ENCODE measurements at regions not wholly inside any gene's neighbourhood (a gene's known extent, or its start where the extent isn't known, plus 50 kb on each side); places are given as distances from the start of the nearest gene placed in this dataset.
A peak's percentile ranks its signal among the peaks of the same experiment; 100 is the strongest.
"Not testable (repeated sequence)": the region's sequence is repeated elsewhere in the genome, so short reads cannot be mapped to it uniquely, and the experiment has no call there.

DNA sequence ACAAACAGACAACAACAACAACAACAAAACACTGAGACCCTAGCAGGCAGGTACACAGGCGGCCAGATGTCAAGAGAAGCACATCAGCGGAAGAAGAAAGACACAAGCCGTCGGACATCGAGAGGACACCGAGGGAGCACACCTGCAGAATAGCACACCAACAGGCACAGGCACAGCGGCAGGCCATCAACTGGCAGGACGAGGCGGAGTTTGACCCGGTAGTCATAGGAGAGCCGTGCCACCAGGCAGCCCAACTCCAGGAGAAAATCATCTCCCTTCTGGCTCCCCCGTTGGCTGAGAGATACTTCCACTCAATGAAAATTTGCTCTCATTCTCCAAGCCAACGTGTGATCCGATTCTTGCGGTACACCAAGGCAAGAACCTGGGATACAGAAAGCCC lies 352.1 kb upstream of the IZUMO3 start:
- Histone ChIP-seq H3K4me3 (no peak overlapping the region), H3K9me3 (no peaks in the 10 kb centered on the region), H3K27me3 (ENCODE audit: insufficient read depth in 3 of 3, low read length in 2 of 3) (no peaks in the 10 kb centered on the region), H3K27ac (no peak overlapping the region), H3K36me3 (ENCODE audit: insufficient read depth in 1 of 2, low read depth in 1 of 2) (no peaks in the 10 kb centered on the region), H3K4me1 (no peaks in the 10 kb centered on the region)
- ATAC-seq (no peak), DNase-seq (peak in 1 of 2 donors; percentile 39)
- intact Hi-C loops (cut with DNase I): no loop called here
- WGBS, 3 donors: 85 to 94% (median 91%) methylated on average over 15 of the region's 15 CpGs
- TF ChIP-seq, protein P1, sequence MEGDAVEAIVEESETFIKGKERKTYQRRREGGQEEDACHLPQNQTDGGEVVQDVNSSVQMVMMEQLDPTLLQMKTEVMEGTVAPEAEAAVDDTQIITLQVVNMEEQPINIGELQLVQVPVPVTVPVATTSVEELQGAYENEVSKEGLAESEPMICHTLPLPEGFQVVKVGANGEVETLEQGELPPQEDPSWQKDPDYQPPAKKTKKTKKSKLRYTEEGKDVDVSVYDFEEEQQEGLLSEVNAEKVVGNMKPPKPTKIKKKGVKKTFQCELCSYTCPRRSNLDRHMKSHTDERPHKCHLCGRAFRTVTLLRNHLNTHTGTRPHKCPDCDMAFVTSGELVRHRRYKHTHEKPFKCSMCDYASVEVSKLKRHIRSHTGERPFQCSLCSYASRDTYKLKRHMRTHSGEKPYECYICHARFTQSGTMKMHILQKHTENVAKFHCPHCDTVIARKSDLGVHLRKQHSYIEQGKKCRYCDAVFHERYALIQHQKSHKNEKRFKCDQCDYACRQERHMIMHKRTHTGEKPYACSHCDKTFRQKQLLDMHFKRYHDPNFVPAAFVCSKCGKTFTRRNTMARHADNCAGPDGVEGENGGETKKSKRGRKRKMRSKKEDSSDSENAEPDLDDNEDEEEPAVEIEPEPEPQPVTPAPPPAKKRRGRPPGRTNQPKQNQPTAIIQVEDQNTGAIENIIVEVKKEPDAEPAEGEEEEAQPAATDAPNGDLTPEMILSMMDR (IDR thresholded peaks at IDR 0.05): no peak

DNA sequence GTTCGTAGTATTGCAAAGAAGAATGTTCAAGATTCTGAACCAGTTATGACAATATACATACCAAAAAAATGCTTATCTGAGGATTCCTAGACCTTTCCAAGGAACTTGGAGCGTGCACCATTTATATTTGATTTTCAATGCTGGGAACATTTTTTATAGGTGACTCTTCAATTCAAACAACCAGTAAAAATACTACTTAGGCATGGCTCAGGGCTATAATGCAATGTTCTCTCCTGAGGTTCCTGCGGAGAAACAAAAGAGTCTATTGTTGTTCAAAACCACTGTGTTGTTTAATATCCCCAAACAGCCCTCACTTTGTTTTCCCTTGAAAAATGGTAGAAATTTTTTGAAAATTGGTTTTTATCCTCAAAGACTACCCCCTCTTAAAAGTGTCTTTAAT lies 335.7 kb upstream of the IZUMO3 start:
- no peak for ATAC-seq
- Histone ChIP-seq H3K4me3 (no peak overlapping the region), H3K9me3 (no peaks in the 10 kb centered on the region), H3K4me1 (no peaks in the 10 kb centered on the region), H3K36me3 (ENCODE audit: insufficient read depth in 1 of 2, low read depth in 1 of 2) (no peaks in the 10 kb centered on the region), H3K27me3 (ENCODE audit: insufficient read depth in 3 of 3, low read length in 2 of 3) (no peaks in the 10 kb centered on the region), H3K27ac (no peak overlapping the region)
- TF ChIP-seq, protein P1 (IDR thresholded peaks at IDR 0.05): no peak
- DNase-seq: no peak
- intact Hi-C loops (cut with DNase I): no loop called here
- WGBS, 3 donors: 74 to 75% (median 75%) methylated on average over 3 of the region's 3 CpGs

DNA sequence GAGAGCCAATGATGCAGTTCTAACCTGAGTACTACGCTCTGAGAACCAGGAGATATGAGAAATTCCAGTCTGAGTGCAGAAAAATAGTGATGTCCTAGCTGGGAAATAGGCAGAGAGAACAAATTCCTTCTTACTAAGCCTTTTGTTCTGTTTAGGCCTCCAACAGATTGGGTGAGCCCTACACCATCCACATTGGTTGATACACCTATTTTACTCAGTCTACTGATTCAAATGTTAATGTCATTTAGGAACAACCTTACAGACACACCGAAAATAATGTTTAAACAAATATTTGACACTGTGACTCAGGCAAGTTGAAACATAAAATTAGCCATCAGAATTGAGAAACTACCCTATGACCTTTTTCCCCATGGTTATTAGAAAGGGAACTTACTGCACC lies 333.9 kb upstream of the IZUMO3 start:
- TF ChIP-seq, protein P1 (IDR thresholded peaks at IDR 0.05): no peak
- ATAC-seq: no peak
- no peak for DNase-seq
- Histone ChIP-seq H3K9me3 (no peaks in the 10 kb centered on the region), H3K27ac (no peak overlapping the region), H3K27me3 (ENCODE audit: insufficient read depth in 3 of 3, low read length in 2 of 3) (no peaks in the 10 kb centered on the region), H3K36me3 (ENCODE audit: insufficient read depth in 1 of 2, low read depth in 1 of 2) (no peaks in the 10 kb centered on the region), H3K4me3 (no peak overlapping the region), H3K4me1 (no peaks in the 10 kb centered on the region)
- WGBS, 3 donors: 52 to 77% (median 74%) methylated on average over 2 of the region's 2 CpGs
- intact Hi-C loops (cut with DNase I): no loop called here

DNA sequence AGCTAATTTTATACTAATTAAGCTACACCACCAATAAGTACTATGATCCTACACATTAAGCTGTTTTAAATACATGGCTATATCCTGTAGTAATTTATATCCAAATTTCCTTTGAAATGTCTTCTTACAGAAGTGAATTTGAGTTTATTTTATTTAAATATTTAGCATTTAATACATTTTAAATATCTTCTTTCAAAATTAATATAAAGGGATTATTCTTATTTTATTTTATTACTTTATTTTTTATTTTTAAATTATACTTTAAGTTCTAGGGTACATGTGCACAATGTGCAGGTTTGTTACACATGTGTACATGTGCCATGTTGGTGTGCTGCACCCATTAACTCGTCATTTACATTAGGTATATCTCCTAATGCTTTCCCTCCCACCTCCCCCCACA lies 310.9 kb upstream of the IZUMO3 start:
- ATAC-seq; intact Hi-C loops (cut with DNase I); DNase-seq; H3K36me3 ChIP-seq (ENCODE audit: insufficient read depth in 1 of 2, low read depth in 1 of 2); H3K27ac ChIP-seq; H3K4me1 ChIP-seq; H3K27me3 ChIP-seq (ENCODE audit: insufficient read depth in 3 of 3, low read length in 2 of 3); H3K9me3 ChIP-seq; H3K4me3 ChIP-seq: not testable (repeated sequence)
- WGBS, 3 donors: 46 to 65% (median 46%) methylated on average over 1 of the region's 1 CpG

DNA sequence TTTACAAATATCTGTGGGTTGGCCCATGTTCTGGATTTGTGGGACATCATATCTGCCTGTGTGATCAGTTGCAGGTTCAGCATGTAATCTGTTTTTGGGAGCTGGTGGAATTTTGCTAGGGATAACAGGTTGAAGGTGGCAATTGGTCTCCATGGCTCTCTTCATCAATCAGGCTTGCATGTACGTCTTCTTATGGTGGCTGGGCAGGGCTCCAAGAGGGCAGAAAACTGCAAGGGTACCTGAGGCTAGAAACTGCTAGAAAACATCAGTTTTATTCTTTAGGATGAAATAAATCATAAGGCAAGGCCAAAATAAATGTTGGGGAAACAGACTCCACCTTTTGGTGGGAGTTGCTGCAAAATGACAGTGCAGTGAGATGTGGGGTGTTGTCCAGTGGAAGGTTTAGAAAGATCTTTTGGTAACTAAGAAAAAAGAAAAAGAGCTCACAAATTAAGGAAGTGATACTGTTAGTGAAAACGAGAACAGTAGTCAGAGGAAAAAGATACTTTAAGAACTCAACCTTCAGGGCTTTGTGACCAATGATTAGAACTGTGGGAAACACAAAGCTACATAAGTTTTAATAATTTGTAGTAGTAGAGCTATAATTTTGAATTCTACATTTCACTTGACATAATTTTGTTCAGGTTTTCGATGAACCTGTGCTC lies 300.7 kb upstream of the IZUMO3 start:
- H3K4me3 ChIP-seq: no peak overlapping the region
- H3K4me1 ChIP-seq: no peaks in the 10 kb centered on the region
- no peaks in the 10 kb centered on the region for H3K27me3 ChIP-seq (ENCODE audit: insufficient read depth in 3 of 3, low read length in 2 of 3)
- H3K9me3 ChIP-seq: no peaks in the 10 kb centered on the region
- TF ChIP-seq, protein P1 (IDR thresholded peaks at IDR 0.05): no peak
- 69 to 77% (median 76%) methylated on average over 3 of the region's 3 CpGs for WGBS, 3 donors
- DNase-seq (no peak), ATAC-seq (no peak)
- no peak overlapping the region for H3K27ac ChIP-seq
- intact Hi-C loops (cut with DNase I): no loop called here
- H3K36me3 ChIP-seq (ENCODE audit: insufficient read depth in 1 of 2, low read depth in 1 of 2): no peaks in the 10 kb centered on the region

Measured in psoas muscle (tissue), 7 donors.